ENCODE measurements at regions not wholly inside any gene's neighbourhood (a gene's known extent, or its start where the extent isn't known, plus 50 kb on each side); places are given as distances from the start of the nearest gene placed in this dataset.

- no peaks in the 10 kb centered on the region for H3K36me3 ChIP-seq
- H3K4me1 ChIP-seq, result no peaks in the 10 kb centered on the region
- peaks cover 14% of the 10 kb centered on the region for H3K9me3 ChIP-seq (replicated peaks)
- TF ChIP-seq CTCF (IDR thresholded peaks at IDR 0.05; ENCODE audit: borderline replicate concordance), result no peak
- DNase-seq, result no peak
- H3K27me3 ChIP-seq (ENCODE audit: low read depth), result no peaks in the 10 kb centered on the region
- no peak overlapping the region for H3K4me3 ChIP-seq
- no peak overlapping the region for H3K27ac ChIP-seq (replicated peaks)
- intact Hi-C loops (cut with micrococcal nuclease), result no loop called here
Observed at GRCh38 chr6:15977050-15977449, 151.8 kb upstream of the MYLIP start.

- intact Hi-C loops (cut with micrococcal nuclease), result no loop called here
- H3K4me3 ChIP-seq, result no peak overlapping the region
- no peak overlapping the region for H3K27ac ChIP-seq (replicated peaks)
- DNase-seq, result no peak
- TF ChIP-seq CTCF (IDR thresholded peaks at IDR 0.05; ENCODE audit: borderline replicate concordance), result no peak
- peaks cover 14% of the 10 kb centered on the region for H3K9me3 ChIP-seq (replicated peaks)
- H3K27me3 ChIP-seq (ENCODE audit: low read depth), result no peaks in the 10 kb centered on the region
- H3K36me3 ChIP-seq, result no peaks in the 10 kb centered on the region
- no peaks in the 10 kb centered on the region for H3K4me1 ChIP-seq
Observed at GRCh38 chr6:15974817-15975216, 154.1 kb upstream of the MYLIP start.

- H3K9me3 ChIP-seq (replicated peaks), result peaks cover 14% of the 10 kb centered on the region
Observed at GRCh38 chr6:15970517-15970916, 158.4 kb upstream of the MYLIP start.

GRCh38 chr6:15969236-15969778, 159.6 kb upstream of the MYLIP start:
- Histone ChIP-seq H3K4me3 (no peak overlapping the region), H3K27me3 (ENCODE audit: low read depth) (no peaks in the 10 kb centered on the region), H3K4me1 (no peaks in the 10 kb centered on the region), H3K27ac (replicated peaks) (no peak overlapping the region), H3K9me3 (replicated peaks) (peaks cover 14% of the 10 kb centered on the region), H3K36me3 (no peaks in the 10 kb centered on the region)
- intact Hi-C loops (cut with micrococcal nuclease), result no loop called here
- no peak for DNase-seq
- TF ChIP-seq CTCF (IDR thresholded peaks at IDR 0.05; ENCODE audit: borderline replicate concordance), result no peak

More at GRCh38 chr6:15970517-15970916, 158.4 kb upstream of the MYLIP start:
- Histone ChIP-seq H3K4me1 (no peaks in the 10 kb centered on the region), H3K36me3 (no peaks in the 10 kb centered on the region), H3K27ac (replicated peaks) (no peak overlapping the region), H3K27me3 (ENCODE audit: low read depth) (no peaks in the 10 kb centered on the region), H3K4me3 (no peak overlapping the region)
- DNase-seq, result no peak
- intact Hi-C loops (cut with micrococcal nuclease), result no loop called here
- no peak for TF ChIP-seq CTCF (IDR thresholded peaks at IDR 0.05; ENCODE audit: borderline replicate concordance)

GRCh38 chr6:15968519-15968918, 160.4 kb upstream of the MYLIP start:
- Histone ChIP-seq H3K9me3 (replicated peaks) (peaks cover 9% of the 10 kb centered on the region), H3K36me3 (no peaks in the 10 kb centered on the region), H3K4me3 (no peak overlapping the region), H3K27me3 (ENCODE audit: low read depth) (no peaks in the 10 kb centered on the region), H3K4me1 (no peaks in the 10 kb centered on the region), H3K27ac (replicated peaks) (no peak overlapping the region)
- intact Hi-C loops (cut with micrococcal nuclease), result no loop called here
- DNase-seq, result no peak
- no peak for TF ChIP-seq CTCF (IDR thresholded peaks at IDR 0.05; ENCODE audit: borderline replicate concordance)
